HCT116 (cell line): ENCODE measurements at regions not wholly inside any gene's neighbourhood (a gene's known extent, or its start where the extent isn't known, plus 50 kb on each side); places are given as distances from the start of the nearest gene placed in this dataset.

ENCODE experiments used
- ATAC-seq: fragments of 200-7000 bp; cut with Tn5 transposase; 2 replicates; pipeline ENCODE4 v1.9.1; 2020; ENCODE audit warnings: mild to moderate bottlenecking, moderate library complexity
- BruUV-seq: library from RNA; stranded (reverse); fragments of 400-500 nt; replicated peaks from 2 replicates; lab custom pipeline; 2021; lab: Mats Ljungman, UMichigan
- CTCF ChIA-PET: fragments of 300-600 bp; sonication (Branson Sonifier 250); formaldehyde crosslinking; loops from one replicate; lab custom pipeline; 2021; ENCODE audit warnings: antibody characterized with exemption; lab: Charles Lee
- POLR2A ChIA-PET: fragments of 300-600, 350-600 bp; sonication (Branson Sonifier 250); formaldehyde crosslinking; loops from one replicate; lab custom pipeline; 2021; ENCODE audit warnings: antibody characterized with exemption; lab: Charles Lee
- RAD21 ChIA-PET, 2 experiments: fragments of 300-600 bp; sonication (Branson Sonifier 250); formaldehyde crosslinking; loops; one replicate each; lab custom pipeline; 2023; ENCODE audit warnings: low total read pairs in 2 of 2; ENCODE audit not compliant: uncharacterized antibody in 2 of 2, unreplicated experiment in 2 of 2, low non-redundant PET in 1 of 2; lab: Charles Lee
- DNase-seq: peaks from one replicate; pipeline ENCODE4 v3.0.0-alpha.2; 2010; ENCODE audit warnings: low read depth, low spot score
- H2AFZ ChIP-seq: fragments of 200-600 bp; shearing (Covaris generic), sonication (generic); 2 replicates; pipeline ENCODE4 v1.6.1; 2017; ENCODE audit warnings: low read depth, mixed run types, mixed read lengths, antibody characterized with exemption, low read length; ENCODE audit not compliant: poor library complexity, severe bottlenecking
- H3K27ac ChIP-seq: 2 replicates; pipeline ENCODE4 v1.5.1; 2012; ENCODE audit warnings: low read depth, low read length
- H3K27me3 ChIP-seq: fragments of 200-600 bp; sonication (generic); 2 replicates; pipeline ENCODE4 v1.6.1; 2016; ENCODE audit warnings: mixed run types, low read length, mixed read lengths; ENCODE audit not compliant: insufficient read depth
- H3K36me3 ChIP-seq, 2 experiments: fragments of 200-500 bp in 1 of 2; fragments of 200-600 bp in 1 of 2; sonication (Bioruptor generic) in 1 of 2; sonication (generic) in 1 of 2; 2 replicates each; pipeline versions ENCODE4 v1.5.1 to v1.6.1; 2014 to 2016; ENCODE audit warnings: low read length in 2 of 2, inconsistent platforms in 1 of 2, mixed read lengths in 1 of 2, mixed run types in 1 of 2; ENCODE audit not compliant: insufficient read depth in 2 of 2, control insufficient read depth in 1 of 2
- H3K4me1 ChIP-seq, 2 experiments: fragments of 200-600 bp in 1 of 2; sonication (generic) in 1 of 2; 2 replicates each; pipeline versions ENCODE4 v1.5.1 to v1.6.1; 2012 to 2017; ENCODE audit warnings: low read length in 2 of 2, inconsistent platforms in 1 of 2, mild to moderate bottlenecking in 1 of 2, mixed read lengths in 1 of 2, mixed run types in 1 of 2, moderate library complexity in 1 of 2; ENCODE audit not compliant: insufficient read depth in 2 of 2, control insufficient read depth in 1 of 2
- H3K4me2 ChIP-seq: fragments of 200-600 bp; sonication (generic); 2 replicates; pipeline ENCODE4 v1.6.1; 2017; ENCODE audit warnings: mixed run types, low read length, mixed read lengths
- H3K4me3 ChIP-seq, 2 experiments: fragments of 200-600 bp in 1 of 2; sonication (generic) in 1 of 2; replicated peaks in 1 of 2; 2 replicates each; pipeline ENCODE4 v1.5.1; 2011 to 2016; ENCODE audit warnings: low read length in 2 of 2, control low read depth in 1 of 2, low read depth in 1 of 2, mild to moderate bottlenecking in 1 of 2, mixed read lengths in 1 of 2, mixed run types in 1 of 2
- H3K79me2 ChIP-seq: fragments of 200-600 bp; sonication (generic); 2 replicates; pipeline ENCODE4 v1.6.1; 2017; ENCODE audit warnings: mild to moderate bottlenecking, mixed run types, low read length, moderate library complexity, mixed read lengths; ENCODE audit not compliant: insufficient read depth
- H3K9ac ChIP-seq: fragments of 200-600 bp; sonication (generic); 2 replicates; pipeline ENCODE4 v1.6.1; 2016; ENCODE audit warnings: low read length, mixed read lengths
- H3K9me2 ChIP-seq: fragments of 200-600 bp; sonication (generic), shearing (Covaris generic); 2 replicates; pipeline ENCODE4 v1.6.1; 2017; ENCODE audit warnings: mixed run types, mild to moderate bottlenecking, moderate library complexity; ENCODE audit not compliant: insufficient read depth
- H3K9me3 ChIP-seq, 2 experiments: fragments of 200-500 bp in 1 of 2; fragments of 200-600 bp in 1 of 2; sonication (Bioruptor generic) in 1 of 2; sonication (generic) in 1 of 2; 2 replicates each; pipeline ENCODE4 v1.6.1; 2014 to 2017; ENCODE audit warnings: low read length in 2 of 2, mixed read lengths in 2 of 2, inconsistent platforms in 1 of 2, low read depth in 1 of 2, mild to moderate bottlenecking in 1 of 2, mixed run types in 1 of 2, moderate library complexity in 1 of 2; ENCODE audit not compliant: control insufficient read depth in 1 of 2, insufficient read depth in 1 of 2
- H4K20me1 ChIP-seq: fragments of 200-600 bp; sonication (generic), shearing (Covaris generic); 2 replicates; pipeline ENCODE4 v1.6.1; 2017; ENCODE audit warnings: mixed run types, mild to moderate bottlenecking, moderate library complexity; ENCODE audit not compliant: insufficient read depth
- CBX3 ChIP-seq: IDR thresholded peaks from 2 replicates; pipeline ENCODE4 v1.6.1; 2012; ENCODE audit warnings: low read depth
- EZH2 ChIP-seq: fragments of 200-600 bp; sonication (generic); IDR thresholded peaks from 2 replicates; pipeline ENCODE4 v1.6.1; 2017; ENCODE audit warnings: antibody characterized with exemption, mixed run types
- EZH2phosphoT487 ChIP-seq: fragments of 200-600 bp; IDR thresholded peaks from 2 replicates; pipeline ENCODE4 v1.6.1; 2018; ENCODE audit warnings: antibody characterized with exemption, borderline replicate concordance
- FOSL1 ChIP-seq: IDR thresholded peaks from 2 replicates; pipeline ENCODE4 v1.6.1; 2012; ENCODE audit warnings: low read depth
- JUND ChIP-seq: IDR thresholded peaks from 2 replicates; pipeline ENCODE4 v1.6.1; 2012
- SP1 ChIP-seq: IDR thresholded peaks from 2 replicates; pipeline ENCODE4 v1.6.1; 2012; ENCODE audit warnings: low read depth
- SRF ChIP-seq: IDR thresholded peaks from 2 replicates; pipeline ENCODE4 v1.6.1; 2012; ENCODE audit warnings: low read depth
- intact Hi-C: fragments of 100-400 bp; cut with micrococcal nuclease; formaldehyde crosslinking; loops from 2 replicates; pipeline ENCODE4 v1.10.0; 2022
- TF ChIP-seq, protein P1 (sequence below), 3 experiments: fragments of 200-600 bp in 1 of 3; sonication (generic) in 1 of 3; IDR thresholded peaks in 2 of 3; conservative IDR thresholded peaks in 1 of 3; 2 replicates each; pipeline ENCODE4 v1.5.1; 2012 to 2017; ENCODE audit warnings: low read depth in 2 of 3, low read length in 2 of 3, antibody characterized with exemption in 1 of 3, borderline replicate concordance in 1 of 3, control low read depth in 1 of 3, mild to moderate bottlenecking in 1 of 3, mixed read lengths in 1 of 3, mixed run types in 1 of 3, moderate library complexity in 1 of 3; ENCODE audit not compliant: insufficient read depth in 1 of 3
- TF ChIP-seq, protein P2 (sequence below): IDR thresholded peaks from 2 replicates; pipeline ENCODE4 v1.6.1; 2012

DNA sequence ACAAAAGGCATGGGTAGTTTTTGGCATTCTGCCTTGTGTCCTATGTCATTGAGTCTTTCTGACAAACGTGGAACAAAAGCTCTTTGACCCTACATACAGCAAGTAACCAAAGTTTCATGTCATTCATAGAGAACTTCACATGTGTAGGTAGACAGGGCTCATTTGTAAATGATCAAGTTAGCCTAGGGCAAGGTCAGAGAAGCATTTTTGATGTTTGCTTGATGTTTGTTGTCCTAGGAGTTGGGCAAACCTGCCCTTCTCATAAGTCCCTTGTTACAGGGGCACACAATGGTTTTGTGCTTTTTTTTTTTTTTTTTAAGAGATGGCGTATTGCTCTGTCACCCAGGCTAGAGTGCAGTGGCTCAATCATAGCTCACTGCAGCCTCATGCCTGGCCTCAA lies 83.3 kb upstream of the FAM136A start (continued):
- no peak for TF ChIP-seq SP1
- TF ChIP-seq, protein P1, sequence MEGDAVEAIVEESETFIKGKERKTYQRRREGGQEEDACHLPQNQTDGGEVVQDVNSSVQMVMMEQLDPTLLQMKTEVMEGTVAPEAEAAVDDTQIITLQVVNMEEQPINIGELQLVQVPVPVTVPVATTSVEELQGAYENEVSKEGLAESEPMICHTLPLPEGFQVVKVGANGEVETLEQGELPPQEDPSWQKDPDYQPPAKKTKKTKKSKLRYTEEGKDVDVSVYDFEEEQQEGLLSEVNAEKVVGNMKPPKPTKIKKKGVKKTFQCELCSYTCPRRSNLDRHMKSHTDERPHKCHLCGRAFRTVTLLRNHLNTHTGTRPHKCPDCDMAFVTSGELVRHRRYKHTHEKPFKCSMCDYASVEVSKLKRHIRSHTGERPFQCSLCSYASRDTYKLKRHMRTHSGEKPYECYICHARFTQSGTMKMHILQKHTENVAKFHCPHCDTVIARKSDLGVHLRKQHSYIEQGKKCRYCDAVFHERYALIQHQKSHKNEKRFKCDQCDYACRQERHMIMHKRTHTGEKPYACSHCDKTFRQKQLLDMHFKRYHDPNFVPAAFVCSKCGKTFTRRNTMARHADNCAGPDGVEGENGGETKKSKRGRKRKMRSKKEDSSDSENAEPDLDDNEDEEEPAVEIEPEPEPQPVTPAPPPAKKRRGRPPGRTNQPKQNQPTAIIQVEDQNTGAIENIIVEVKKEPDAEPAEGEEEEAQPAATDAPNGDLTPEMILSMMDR (IDR thresholded peaks at IDR 0.05 in 2 of 3, conservative IDR thresholded peaks at IDR 0.05 in 1 of 3; ENCODE audit: borderline replicate concordance in 1 of 3, insufficient read depth in 1 of 3, low read depth in 2 of 3, low read length in 2 of 3): no peak
- no peak for TF ChIP-seq CBX3
- TF ChIP-seq JUND: no peak
- TF ChIP-seq FOSL1: no peak
- TF ChIP-seq, protein P2, sequence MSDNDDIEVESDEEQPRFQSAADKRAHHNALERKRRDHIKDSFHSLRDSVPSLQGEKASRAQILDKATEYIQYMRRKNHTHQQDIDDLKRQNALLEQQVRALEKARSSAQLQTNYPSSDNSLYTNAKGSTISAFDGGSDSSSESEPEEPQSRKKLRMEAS: no peak
- TF ChIP-seq SRF: no peak
- no peak for TF ChIP-seq EZH2phosphoT487
- no peak for TF ChIP-seq EZH2
- TF ChIP-seq, all 23 proteins: peak for 0

DNA sequence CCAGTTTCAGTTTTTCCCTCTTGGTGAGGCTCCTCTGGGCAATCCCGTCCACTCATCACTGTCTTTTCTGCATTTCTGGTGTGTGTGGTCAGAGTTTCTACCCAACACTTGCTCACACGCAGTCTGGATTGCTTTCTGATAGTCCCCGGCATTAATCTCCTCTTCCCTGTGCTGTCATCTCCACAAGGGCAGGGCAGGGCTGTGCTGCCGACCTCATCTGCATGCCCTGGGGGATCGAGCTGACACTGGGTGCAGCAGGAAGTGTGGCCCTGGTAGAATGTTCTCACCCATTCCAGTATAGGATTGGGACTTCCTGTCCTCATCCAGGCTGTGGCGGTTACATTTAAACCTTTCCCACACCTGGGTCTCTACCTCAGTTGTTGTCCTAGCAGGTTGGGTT lies 80.0 kb upstream of the FAM136A start:
- Histone ChIP-seq H3K9me2 (no peaks in the 10 kb centered on the region), H3K27ac (no peak overlapping the region), H3K9ac (no peak overlapping the region), H3K9me3 (no peaks in the 10 kb centered on the region), H2AFZ (peak overlapping the region; percentile 79), H3K4me1 (peaks cover 0 to 34% of the 10 kb centered on the region in 2 experiments; a peak in 2 of 4 replicates), H3K79me2 (no peaks in the 10 kb centered on the region), H3K4me2 (peak overlapping the region; percentile 53), H3K27me3 (no peaks in the 10 kb centered on the region), H3K4me3 (peak overlapping the region in 1 of 2 experiments; percentile 8; a peak in 1 of 4 replicates), H4K20me1 (no peaks in the 10 kb centered on the region), H3K36me3 (no peaks in the 10 kb centered on the region)
- ChIA-PET RAD21 (no interaction called here), POLR2A (no interaction called here), CTCF (no interaction called here)
- no TSS peak for BruUV-seq
- 0 out of 2 replicates have a peak, but pooled peaks have one; percentile 15 for TF ChIP-seq CBX3
- TF ChIP-seq FOSL1: no peak
- TF ChIP-seq JUND: no peak
- intact Hi-C loops: no loop called here
- DNase-seq (no peak), ATAC-seq (peak; percentile 68)
